IMR-90 (cell line): ENCODE measurements at regions not wholly inside any gene's neighbourhood (a gene's known extent, or its start where the extent isn't known, plus 50 kb on each side); places are given as distances from the start of the nearest gene placed in this dataset.

Experiments
- ATAC-seq: fragments of 200-7000 bp; cut with Tn5 transposase; 2 replicates; pipeline ENCODE4 v1.9.1; 2020; ENCODE audit warnings: low read depth, mild to moderate bottlenecking, moderate library complexity
- BruUV-seq: library from RNA; stranded (reverse); fragments of 400-500 nt; replicated peaks from 2 replicates; lab custom pipeline; 2021; lab: Mats Ljungman, UMichigan
- CTCF ChIA-PET: fragments of 300-600 bp; formaldehyde crosslinking; extraction: SDS; loops from one replicate; lab custom pipeline; 2021; ENCODE audit warnings: antibody characterized with exemption; lab: Yijun Ruan, JAX
- POLR2A ChIA-PET: fragments of 300-600 bp; sonication (Branson Sonifier 250); formaldehyde crosslinking; loops from one replicate; lab custom pipeline; 2022; ENCODE audit warnings: antibody characterized with exemption; ENCODE audit not compliant: unreplicated experiment; lab: Charles Lee
- DNase-seq: peaks from one replicate; pipeline ENCODE4 v3.0.0; 2013
- H2AFZ ChIP-seq: replicated peaks from 2 replicates; pipeline ENCODE3; 2013; ENCODE audit warnings: low read length, mild to moderate bottlenecking; ENCODE audit not compliant: poor library complexity
- H2AK5ac ChIP-seq: 2 replicates; pipeline ENCODE4 v1.6.1; 2013; ENCODE audit warnings: low read depth, low read length, inconsistent platforms
- H2AK9ac ChIP-seq: replicated peaks from 2 replicates; pipeline ENCODE3; 2013; ENCODE audit warnings: mild to moderate bottlenecking, low read depth, low read length, moderate library complexity; ENCODE audit not compliant: poor library complexity
- H2BK120ac ChIP-seq: 2 replicates; pipeline ENCODE4 v1.6.1; 2013; ENCODE audit warnings: low read depth, low read length, inconsistent platforms
- H2BK15ac ChIP-seq: 3 replicates; pipeline ENCODE4 v1.6.1; 2013; ENCODE audit warnings: low read depth, low read length, inconsistent platforms
- H2BK20ac ChIP-seq: 2 replicates; pipeline ENCODE4 v1.6.1; 2013; ENCODE audit warnings: low read depth, mild to moderate bottlenecking, inconsistent platforms, low read length, moderate library complexity
- H2BK5ac ChIP-seq: 2 replicates; pipeline ENCODE4 v1.6.1; 2013; ENCODE audit warnings: mild to moderate bottlenecking, low read depth, low read length, inconsistent platforms; ENCODE audit not compliant: poor library complexity, severe bottlenecking
- H3K14ac ChIP-seq: replicated peaks from 2 replicates; pipeline ENCODE4 v1.6.1; 2013; ENCODE audit warnings: low read depth, low read length, inconsistent platforms
- H3K18ac ChIP-seq: 2 replicates; pipeline ENCODE4 v1.6.1; 2013; ENCODE audit warnings: low read depth, low read length, control low read depth
- H3K23ac ChIP-seq: 2 replicates; pipeline ENCODE4 v1.6.1; 2013; ENCODE audit warnings: low read depth, low read length, inconsistent platforms
- H3K27ac ChIP-seq: 2 replicates; pipeline ENCODE4 v1.5.1; 2013; ENCODE audit warnings: mild to moderate bottlenecking, control low read depth, low read length; ENCODE audit not compliant: insufficient read depth
- H3K27me3 ChIP-seq: 2 replicates; pipeline ENCODE4 v1.6.1; 2013; ENCODE audit warnings: low read length; ENCODE audit not compliant: control insufficient read depth, insufficient read depth
- H3K36me3 ChIP-seq: 2 replicates; pipeline ENCODE4 v1.6.1; 2013; ENCODE audit warnings: low read length, mixed read lengths; ENCODE audit not compliant: control insufficient read depth, insufficient read depth
- H3K4ac ChIP-seq: 2 replicates; pipeline ENCODE4 v1.6.1; 2013; ENCODE audit warnings: low read depth, low read length, inconsistent platforms
- H3K4me1 ChIP-seq: 2 replicates; pipeline ENCODE4 v1.6.1; 2013; ENCODE audit warnings: low read length, mixed read lengths; ENCODE audit not compliant: control insufficient read depth, insufficient read depth
- H3K4me2 ChIP-seq: 2 replicates; pipeline ENCODE4 v1.6.1; 2013; ENCODE audit warnings: low read depth, mild to moderate bottlenecking, control low read depth, low read length, moderate library complexity
- H3K4me3 ChIP-seq: 2 replicates; pipeline ENCODE4 v1.5.1; 2013; ENCODE audit warnings: low read depth, mild to moderate bottlenecking, control low read depth, low read length, moderate library complexity; ENCODE audit not compliant: insufficient read depth
- H3K56ac ChIP-seq: 2 replicates; pipeline ENCODE4 v1.6.1; 2013; ENCODE audit warnings: low read length, inconsistent platforms; ENCODE audit not compliant: insufficient read depth; ENCODE audit errors: extremely low read depth
- H3K79me1 ChIP-seq, 2 experiments: 2 replicates each; pipeline ENCODE4 v1.6.1; 2013; ENCODE audit warnings: low read length in 2 of 2, inconsistent platforms in 1 of 2, low read depth in 1 of 2
- H3K9ac ChIP-seq: 2 replicates; pipeline ENCODE4 v1.6.1; 2013; ENCODE audit warnings: low read depth, low read length, control low read depth
- H3K9me1 ChIP-seq: 2 replicates; pipeline ENCODE4 v1.6.1; 2013; ENCODE audit warnings: low read length, inconsistent platforms; ENCODE audit not compliant: insufficient read depth
- H3K9me3 ChIP-seq: 2 replicates; pipeline ENCODE4 v1.6.1; 2013; ENCODE audit warnings: low read length; ENCODE audit not compliant: control insufficient read depth, insufficient read depth
- H4K20me1 ChIP-seq: 2 replicates; pipeline ENCODE4 v1.6.1; 2013; ENCODE audit warnings: low read length, inconsistent platforms; ENCODE audit not compliant: insufficient read depth
- H4K5ac ChIP-seq: 2 replicates; pipeline ENCODE4 v1.6.1; 2013; ENCODE audit warnings: mild to moderate bottlenecking, low read depth, low read length, control low read depth
- H4K8ac ChIP-seq, 2 experiments: 2 replicates each; pipeline ENCODE4 v1.6.1; 2013; ENCODE audit warnings: low read depth in 2 of 2, low read length in 2 of 2, control low read depth in 1 of 2, inconsistent platforms in 1 of 2
- H4K91ac ChIP-seq: 2 replicates; pipeline ENCODE4 v1.6.1; 2013; ENCODE audit warnings: low read depth, low read length, inconsistent platforms; ENCODE audit not compliant: insufficient read depth
- BHLHE40 ChIP-seq: fragments of 150-350 bp; IDR thresholded peaks from 2 replicates; pipeline ENCODE4 v1.6.1; 2016; ENCODE audit warnings: mild to moderate bottlenecking, low read depth, low read length
- CEBPB ChIP-seq: IDR thresholded peaks from 2 replicates; pipeline ENCODE4 v1.6.1; 2012; ENCODE audit warnings: low read depth, low read length, improper control_type of control experiment
- CHD1 ChIP-seq: IDR thresholded peaks from 2 replicates; pipeline ENCODE4 v1.6.1; 2012; ENCODE audit warnings: low read depth, low read length, improper control_type of control experiment
- FOS ChIP-seq: fragments of 150-350 bp; IDR thresholded peaks from 2 replicates; pipeline ENCODE4 v1.6.1; 2016; ENCODE audit warnings: low read depth, low read length
- MAFK ChIP-seq: IDR thresholded peaks from 2 replicates; pipeline ENCODE4 v1.6.1; 2012; ENCODE audit warnings: low read depth, low read length, improper control_type of control experiment
- MAZ ChIP-seq: IDR thresholded peaks from 2 replicates; pipeline ENCODE4 v1.6.1; 2012; ENCODE audit warnings: low read depth, mild to moderate bottlenecking, low read length, improper control_type of control experiment, moderate library complexity, borderline replicate concordance
- MXI1 ChIP-seq: IDR thresholded peaks from 2 replicates; pipeline ENCODE4 v1.6.1; 2012; ENCODE audit warnings: low read depth, mild to moderate bottlenecking, low read length, moderate library complexity, borderline replicate concordance
- NFE2L2 ChIP-seq: fragments of 150-350 bp; IDR thresholded peaks from 2 replicates; pipeline ENCODE4 v1.6.1; 2016; ENCODE audit warnings: low read depth, mild to moderate bottlenecking, low read length
- POLR2A ChIP-seq: IDR thresholded peaks from 2 replicates; pipeline ENCODE4 v1.6.1; 2012; ENCODE audit warnings: mild to moderate bottlenecking, low read depth, low read length
- RAD21 ChIP-seq: IDR thresholded peaks from 2 replicates; pipeline ENCODE4 v1.6.1; 2012; ENCODE audit warnings: low read length, improper control_type of control experiment
- RCOR1 ChIP-seq: IDR thresholded peaks from 2 replicates; pipeline ENCODE4 v1.6.1; 2012; ENCODE audit warnings: mild to moderate bottlenecking, low read length, improper control_type of control experiment; ENCODE audit not compliant: insufficient replicate concordance
- RFX5 ChIP-seq: IDR thresholded peaks from 2 replicates; pipeline ENCODE4 v1.8.0; 2012; ENCODE audit warnings: low read depth, mild to moderate bottlenecking, low read length, moderate library complexity
- SMC3 ChIP-seq: fragments of 150-350 bp; IDR thresholded peaks from 2 replicates; pipeline ENCODE4 v1.6.1; 2016; ENCODE audit warnings: low read depth, mild to moderate bottlenecking, antibody characterized with exemption, low read length, moderate library complexity
- WGBS, 2 experiments: methylation state at CpG; one replicate each; pipeline versions ENCODE4 v1.1.5 to v1.1.7; 2013; ENCODE audit warnings: missing lambda C conversion rate in 2 of 2; ENCODE audit not compliant: insufficient read length in 1 of 2; ENCODE audit errors: extremely low coverage in 2 of 2; 5-methylcytosine and 5-hydroxymethylcytosine counted together
- dilution Hi-C: fragments of 300-500 bp; cut with HindIII; formaldehyde crosslinking; loops from one replicate; pipeline ENCODE4 v1.14.3; 2018; ENCODE audit warnings: low sequenced_read_pairs; ENCODE audit not compliant: unreplicated experiment
- in situ Hi-C: fragments of 300-500 bp; cut with MboI; formaldehyde crosslinking; loops from 3 replicates; pipeline ENCODE4 v1.14.3; 2019; ENCODE audit warnings: low sequenced_read_pairs, inconsistent platforms, mixed read lengths
- intact Hi-C: fragments of 100-400 bp; cut with micrococcal nuclease; formaldehyde crosslinking; loops from 2 replicates; pipeline ENCODE4 v1.10.0; 2022
- TF ChIP-seq, protein P1 (sequence below): fragments of 150-350 bp; IDR thresholded peaks from 2 replicates; pipeline ENCODE4 v1.6.1; 2016; ENCODE audit warnings: low read depth, mild to moderate bottlenecking, low read length, moderate library complexity, borderline replicate concordance
- TF ChIP-seq, protein P2 (sequence below): conservative IDR thresholded peaks from 2 replicates; pipeline ENCODE4 v1.5.1; 2012; ENCODE audit warnings: mild to moderate bottlenecking, low read depth, low read length, improper control_type of control experiment
- TF ChIP-seq, protein P3 (sequence below): fragments of 150-350 bp; IDR thresholded peaks from 2 replicates; pipeline ENCODE4 v1.6.1; 2017; ENCODE audit warnings: mild to moderate bottlenecking, antibody characterized with exemption, low read length, low read depth

DNA sequence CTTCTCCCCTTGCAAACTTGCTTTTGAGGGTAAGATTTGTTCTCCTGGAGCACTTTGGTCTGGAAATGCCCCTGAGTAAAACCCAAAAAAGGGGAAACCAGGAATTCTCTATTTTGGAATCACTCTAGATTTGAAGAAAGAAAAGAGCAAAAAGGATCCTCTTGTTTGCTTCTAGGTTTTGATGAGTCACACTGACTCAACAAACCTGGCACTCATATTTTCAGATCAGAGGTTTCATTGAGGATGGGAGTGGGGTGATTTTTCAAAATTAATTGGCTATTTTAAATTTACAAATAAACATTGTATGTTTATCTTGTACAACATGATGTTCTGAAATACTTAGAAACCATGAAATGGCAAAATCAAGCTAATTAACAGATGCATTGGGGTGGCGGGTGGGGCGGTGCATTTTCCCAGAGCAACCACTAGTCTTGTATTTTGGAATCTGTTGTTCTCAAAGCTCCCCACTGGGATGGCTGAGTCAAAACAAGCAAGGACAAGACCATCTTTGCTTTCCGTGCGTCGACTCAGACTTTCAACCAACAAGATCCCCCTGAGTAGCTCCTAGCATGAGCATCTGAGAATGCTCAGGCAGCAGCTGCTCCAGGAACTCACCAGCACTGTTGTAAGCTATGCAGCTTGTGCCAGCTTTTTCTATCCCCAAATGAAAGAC is 451.4 kb downstream of the WDR72 start:
- H2AFZ ChIP-seq: no peak overlapping the region
- no peaks in the 10 kb centered on the region for H3K79me1 ChIP-seq
- no peak overlapping the region for H3K18ac ChIP-seq
- H2BK5ac ChIP-seq: no peak overlapping the region
- H3K36me3 ChIP-seq: no peaks in the 10 kb centered on the region
- dilution Hi-C loops (no loop called here), in situ Hi-C loops (no loop called here), intact Hi-C loops (no loop called here)
- no peak overlapping the region for H3K4me3 ChIP-seq
- H3K9me1 ChIP-seq: no peaks in the 10 kb centered on the region
- H4K20me1 ChIP-seq: no peaks in the 10 kb centered on the region
- no peak for TF ChIP-seq BHLHE40
- TF ChIP-seq RFX5: no peak
- no peak for TF ChIP-seq FOS
- no peak for TF ChIP-seq MXI1
- no peak for TF ChIP-seq MAFK
- TF ChIP-seq, protein P1, sequence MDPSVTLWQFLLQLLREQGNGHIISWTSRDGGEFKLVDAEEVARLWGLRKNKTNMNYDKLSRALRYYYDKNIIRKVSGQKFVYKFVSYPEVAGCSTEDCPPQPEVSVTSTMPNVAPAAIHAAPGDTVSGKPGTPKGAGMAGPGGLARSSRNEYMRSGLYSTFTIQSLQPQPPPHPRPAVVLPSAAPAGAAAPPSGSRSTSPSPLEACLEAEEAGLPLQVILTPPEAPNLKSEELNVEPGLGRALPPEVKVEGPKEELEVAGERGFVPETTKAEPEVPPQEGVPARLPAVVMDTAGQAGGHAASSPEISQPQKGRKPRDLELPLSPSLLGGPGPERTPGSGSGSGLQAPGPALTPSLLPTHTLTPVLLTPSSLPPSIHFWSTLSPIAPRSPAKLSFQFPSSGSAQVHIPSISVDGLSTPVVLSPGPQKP: no peak
- no peak for TF ChIP-seq MAZ
- TF ChIP-seq, protein P2, sequence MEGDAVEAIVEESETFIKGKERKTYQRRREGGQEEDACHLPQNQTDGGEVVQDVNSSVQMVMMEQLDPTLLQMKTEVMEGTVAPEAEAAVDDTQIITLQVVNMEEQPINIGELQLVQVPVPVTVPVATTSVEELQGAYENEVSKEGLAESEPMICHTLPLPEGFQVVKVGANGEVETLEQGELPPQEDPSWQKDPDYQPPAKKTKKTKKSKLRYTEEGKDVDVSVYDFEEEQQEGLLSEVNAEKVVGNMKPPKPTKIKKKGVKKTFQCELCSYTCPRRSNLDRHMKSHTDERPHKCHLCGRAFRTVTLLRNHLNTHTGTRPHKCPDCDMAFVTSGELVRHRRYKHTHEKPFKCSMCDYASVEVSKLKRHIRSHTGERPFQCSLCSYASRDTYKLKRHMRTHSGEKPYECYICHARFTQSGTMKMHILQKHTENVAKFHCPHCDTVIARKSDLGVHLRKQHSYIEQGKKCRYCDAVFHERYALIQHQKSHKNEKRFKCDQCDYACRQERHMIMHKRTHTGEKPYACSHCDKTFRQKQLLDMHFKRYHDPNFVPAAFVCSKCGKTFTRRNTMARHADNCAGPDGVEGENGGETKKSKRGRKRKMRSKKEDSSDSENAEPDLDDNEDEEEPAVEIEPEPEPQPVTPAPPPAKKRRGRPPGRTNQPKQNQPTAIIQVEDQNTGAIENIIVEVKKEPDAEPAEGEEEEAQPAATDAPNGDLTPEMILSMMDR: no peak
- TF ChIP-seq SMC3: no peak
- TF ChIP-seq RCOR1: no peak
- TF ChIP-seq, protein P3, sequence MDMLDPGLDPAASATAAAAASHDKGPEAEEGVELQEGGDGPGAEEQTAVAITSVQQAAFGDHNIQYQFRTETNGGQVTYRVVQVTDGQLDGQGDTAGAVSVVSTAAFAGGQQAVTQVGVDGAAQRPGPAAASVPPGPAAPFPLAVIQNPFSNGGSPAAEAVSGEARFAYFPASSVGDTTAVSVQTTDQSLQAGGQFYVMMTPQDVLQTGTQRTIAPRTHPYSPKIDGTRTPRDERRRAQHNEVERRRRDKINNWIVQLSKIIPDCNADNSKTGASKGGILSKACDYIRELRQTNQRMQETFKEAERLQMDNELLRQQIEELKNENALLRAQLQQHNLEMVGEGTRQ: no peak
- no peak for TF ChIP-seq NFE2L2
- no peak for TF ChIP-seq CHD1
- TF ChIP-seq CEBPB: no peak
- TF ChIP-seq RAD21: no peak
- TF ChIP-seq POLR2A: no peak
- no peak overlapping the region for H3K27ac ChIP-seq
- no peak overlapping the region for H4K91ac ChIP-seq
- no peak overlapping the region for H4K8ac ChIP-seq
- ATAC-seq: no peak
- no peaks in the 10 kb centered on the region for H3K27me3 ChIP-seq
- no CpG with 5 or more reads among the region's 5 CpGs for WGBS, 2 experiments
- H3K4me2 ChIP-seq: no peak overlapping the region
- ChIA-PET POLR2A (no interaction called here), CTCF (no interaction called here)
- H3K9ac ChIP-seq: no peak overlapping the region
- no peak overlapping the region for H3K56ac ChIP-seq
- H2AK9ac ChIP-seq: no peak overlapping the region
- H4K5ac ChIP-seq: no peak overlapping the region
- DNase-seq: no peak
- H2BK15ac ChIP-seq: no peak overlapping the region
- no peak overlapping the region for H3K23ac ChIP-seq
- no peak overlapping the region for H3K14ac ChIP-seq
- BruUV-seq: no TSS peak
- H2BK20ac ChIP-seq: no peak overlapping the region
- H2AK5ac ChIP-seq: no peak overlapping the region
- no peaks in the 10 kb centered on the region for H3K4me1 ChIP-seq
- H3K9me3 ChIP-seq: peaks cover 25% of the 10 kb centered on the region
- H3K4ac ChIP-seq: no peak overlapping the region
- no peak overlapping the region for H2BK120ac ChIP-seq
